Keratinocyte (primary cell): ENCODE measurements at regions not wholly inside any gene's neighbourhood (a gene's known extent, or its start where the extent isn't known, plus 50 kb on each side); places are given as distances from the start of the nearest gene placed in this dataset.

Source experiments
- DNase-seq: peaks from one replicate; pipeline ENCODE4 v3.0.0-alpha.2; 2011; ENCODE audit warnings: low read depth, missing footprints, low spot score
- FAIRE-seq: peaks from 2 replicates; lab custom pipeline; 2011; peaks lifted over from hg19 to GRCh38; lab: Jason Lieb, UNC
- H2AFZ ChIP-seq: 2 replicates; pipeline ENCODE4 v1.6.0; 2012; ENCODE audit warnings: low read length, control low read depth, inconsistent platforms; ENCODE audit not compliant: control insufficient read depth
- H3K27ac ChIP-seq: 2 replicates; pipeline ENCODE4 v1.5.1; 2011; ENCODE audit warnings: low read length; ENCODE audit not compliant: control insufficient read depth, insufficient read depth
- H3K27me3 ChIP-seq: 3 replicates; pipeline ENCODE4 v1.6.0; 2011; ENCODE audit warnings: low read length; ENCODE audit not compliant: control insufficient read depth, insufficient read depth; ENCODE audit errors: extremely low read depth
- H3K36me3 ChIP-seq, 2 experiments: 2 replicates in 1 of 2; 3 replicates in 1 of 2; pipeline ENCODE4 v1.5.1; 2011; ENCODE audit warnings: low read length in 2 of 2, mild to moderate bottlenecking in 1 of 2; ENCODE audit not compliant: control insufficient read depth in 2 of 2, insufficient read depth in 2 of 2; ENCODE audit errors: extremely low read depth in 1 of 2
- H3K4me1 ChIP-seq: 3 replicates; pipeline ENCODE4 v1.5.1; 2011; ENCODE audit warnings: low read length; ENCODE audit not compliant: control insufficient read depth, insufficient read depth; ENCODE audit errors: extremely low read depth
- H3K4me2 ChIP-seq: 3 replicates; pipeline ENCODE4 v1.6.0; 2011; ENCODE audit warnings: low read depth, low read length; ENCODE audit not compliant: control insufficient read depth, insufficient read depth; ENCODE audit errors: extremely low read depth
- H3K4me3 ChIP-seq, 3 experiments: fragments of 200-600 bp in 1 of 3; sonication (generic) in 1 of 3; 2 replicates in 2 of 3; 3 replicates in 1 of 3; pipeline ENCODE4 v1.5.1; 2011 to 2016; ENCODE audit warnings: low read length in 3 of 3, mild to moderate bottlenecking in 3 of 3, control low read depth in 2 of 3, inconsistent platforms in 1 of 3, low read depth in 1 of 3, mixed read lengths in 1 of 3, mixed run types in 1 of 3, moderate library complexity in 1 of 3; ENCODE audit not compliant: control insufficient read depth in 2 of 3, insufficient read depth in 2 of 3; ENCODE audit errors: extremely low read depth in 1 of 3
- H3K79me2 ChIP-seq: 2 replicates; pipeline ENCODE4 v1.6.0; 2012; ENCODE audit warnings: low read length; ENCODE audit not compliant: control insufficient read depth, insufficient read depth
- H3K9ac ChIP-seq: 3 replicates; pipeline ENCODE4 v1.6.0; 2011; ENCODE audit warnings: low read length; ENCODE audit not compliant: control insufficient read depth, insufficient read depth; ENCODE audit errors: extremely low read depth
- H3K9me1 ChIP-seq: 3 replicates; pipeline ENCODE4 v1.6.0; 2011; ENCODE audit warnings: low read length; ENCODE audit not compliant: control insufficient read depth, insufficient read depth; ENCODE audit errors: extremely low read depth
- H3K9me3 ChIP-seq: 2 replicates; pipeline ENCODE4 v1.5.1; 2012; ENCODE audit warnings: low read depth, low read length; ENCODE audit not compliant: control insufficient read depth
- H4K20me1 ChIP-seq: 3 replicates; pipeline ENCODE4 v1.6.0; 2011; ENCODE audit warnings: low read length; ENCODE audit not compliant: control insufficient read depth, insufficient read depth; ENCODE audit errors: extremely low read depth
- CTCF ChIP-seq, 3 experiments: IDR thresholded peaks in 1 of 3; conservative IDR thresholded peaks in 1 of 3; optimal IDR thresholded peaks in 1 of 3; 2 replicates in 2 of 3; 3 replicates in 1 of 3; pipeline versions ENCODE3 to v1.5.1; 2011; ENCODE audit warnings: low read length in 3 of 3, mild to moderate bottlenecking in 3 of 3, moderate library complexity in 2 of 3, control low read depth in 1 of 3, inconsistent platforms in 1 of 3; ENCODE audit not compliant: insufficient read depth in 2 of 3; ENCODE audit errors: extremely low read depth in 1 of 3
- EZH2 ChIP-seq: IDR thresholded peaks from one replicate; pipeline ENCODE4 v1.6.1; 2012; ENCODE audit warnings: inconsistent platforms, mild to moderate bottlenecking, low read length, moderate library complexity
- dilution Hi-C: fragments of 300-500 bp; cut with MboI; formaldehyde crosslinking; loops from one replicate; pipeline ENCODE4 v1.7.0; 2020; ENCODE audit warnings: low sequenced_read_pairs; ENCODE audit not compliant: extremely low pct_ligation_motif_present

- TF ChIP-seq EZH2 (no peak), CTCF (optimal IDR thresholded peaks at IDR 0.05 in 1 of 3, IDR thresholded peaks at IDR 0.05 in 1 of 3, conservative IDR thresholded peaks at IDR 0.05 in 1 of 3; ENCODE audit: extremely low read depth in 1 of 3, insufficient read depth in 2 of 3, low read length in 3 of 3) (no peak)
- Histone ChIP-seq H3K27ac (no peak overlapping the region), H3K4me3 (no peak overlapping the region), H3K9ac (no peak overlapping the region), H3K79me2 (no peaks in the 10 kb centered on the region), H3K36me3 (no peaks in the 10 kb centered on the region), H3K9me1 (peaks cover 2% of the 10 kb centered on the region), H4K20me1 (no peaks in the 10 kb centered on the region), H3K4me1 (no peaks in the 10 kb centered on the region), H3K27me3 (no peaks in the 10 kb centered on the region), H3K9me3 (no peaks in the 10 kb centered on the region), H3K4me2 (no peak overlapping the region), H2AFZ (no peak overlapping the region)
- dilution Hi-C loops, result no loop called here
- FAIRE-seq (peak; percentile 41), DNase-seq (peak; percentile 2)
Measured at GRCh38 chr9:22395687-22396141, 50.9 kb upstream of the DMRTA1 start.
